Peyer's patch (tissue), 4 donors: ENCODE measurements at regions not wholly inside any gene's neighbourhood (a gene's known extent, or its start where the extent isn't known, plus 50 kb on each side); places are given as distances from the start of the nearest gene placed in this dataset.

Experiments used
- DNase-seq, 3 donors: peaks; one replicate each; pipeline ENCODE4 v3.0.0-alpha.2; 2017 to 2019
- H3K27ac ChIP-seq, 4 donors: fragments of 200-600 bp; sonication (generic); one replicate each; pipeline ENCODE4 v1.5.1; 2016 to 2019
- H3K27me3 ChIP-seq, 2 donors: fragments of 200-600 bp; sonication (generic); one replicate each; pipeline ENCODE4 v1.5.1; 2019
- H3K36me3 ChIP-seq, 3 donors: fragments of 200-600 bp; sonication (generic); one replicate each; pipeline ENCODE4 v1.5.1; 2016 to 2019
- H3K4me1 ChIP-seq, 4 donors: fragments of 200-600 bp; sonication (generic); one replicate each; pipeline ENCODE4 v1.5.1; 2016 to 2019
- H3K4me3 ChIP-seq, 4 donors: fragments of 200-600 bp; sonication (generic); 1 replicate in 3 of 4; 2 replicates in 1 of 4; pipeline ENCODE4 v1.5.1; 2016 to 2019; ENCODE audit warnings: mild to moderate bottlenecking in 1 of 4
- H3K9me3 ChIP-seq, 4 donors: fragments of 200-600 bp; sonication (generic); one replicate each; pipeline ENCODE4 v1.5.1; 2016 to 2019; ENCODE audit warnings: mild to moderate bottlenecking in 1 of 4
- CTCF ChIP-seq, 6 experiments: fragments of 450-650 bp in 4 of 6; fragments of 200-600 bp in 2 of 6; sonication (generic) in 1 of 6; IDR thresholded peaks; one replicate each; pipeline ENCODE4 v1.5.1; 2017 to 2019; ENCODE audit warnings: antibody characterized with exemption in 6 of 6, mild to moderate bottlenecking in 3 of 6, moderate library complexity in 1 of 6
- POLR2A ChIP-seq, 2 donors: fragments of 450-650 bp; IDR thresholded peaks; one replicate each; pipeline ENCODE4 v1.5.1; 2017; ENCODE audit warnings: antibody characterized with exemption in 2 of 2, mild to moderate bottlenecking in 2 of 2, moderate library complexity in 2 of 2

- no peak for TF ChIP-seq POLR2A (IDR thresholded peaks at IDR 0.05)
- TF ChIP-seq CTCF (IDR thresholded peaks at IDR 0.05) = no peak
- H3K27ac ChIP-seq = no peak overlapping the region
- no peak for DNase-seq
Measured at GRCh38 chr14:38835874-38836273, 267.2 kb downstream of the SEC23A start.

GRCh38 chr14:38828183-38828827 lies 274.7 kb downstream of the SEC23A start:
- no peak for TF ChIP-seq CTCF (IDR thresholded peaks at IDR 0.05)
- no peak for TF ChIP-seq POLR2A (IDR thresholded peaks at IDR 0.05)
- H3K27me3 ChIP-seq = no peaks in the 10 kb centered on the region
- H3K4me1 ChIP-seq = no peaks in the 10 kb centered on the region
- no peak overlapping the region for H3K27ac ChIP-seq
- no peak overlapping the region for H3K4me3 ChIP-seq
- no peaks in the 10 kb centered on the region for H3K9me3 ChIP-seq
- H3K36me3 ChIP-seq = no peaks in the 10 kb centered on the region
- DNase-seq = no peak

More at GRCh38 chr14:38835874-38836273, 267.2 kb downstream of the SEC23A start:
- no peaks in the 10 kb centered on the region for H3K27me3 ChIP-seq
- no peaks in the 10 kb centered on the region for H3K36me3 ChIP-seq
- no peaks in the 10 kb centered on the region for H3K9me3 ChIP-seq
- no peak overlapping the region for H3K4me3 ChIP-seq
- no peaks in the 10 kb centered on the region for H3K4me1 ChIP-seq

GRCh38 chr14:38824706-38825105 lies 278.3 kb downstream of the SEC23A start:
- no peak for DNase-seq
- Histone ChIP-seq H3K27ac (no peak overlapping the region), H3K36me3 (no peaks in the 10 kb centered on the region), H3K27me3 (no peaks in the 10 kb centered on the region), H3K4me3 (no peak overlapping the region), H3K4me1 (no peaks in the 10 kb centered on the region), H3K9me3 (no peaks in the 10 kb centered on the region)
- TF ChIP-seq CTCF (IDR thresholded peaks at IDR 0.05) (no peak), POLR2A (IDR thresholded peaks at IDR 0.05) (no peak)

GRCh38 chr14:38818555-38818954 lies 284.5 kb downstream of the SEC23A start:
- no peak for DNase-seq
- no peaks in the 10 kb centered on the region for H3K4me1 ChIP-seq
- no peaks in the 10 kb centered on the region for H3K27me3 ChIP-seq
- no peak for TF ChIP-seq POLR2A (IDR thresholded peaks at IDR 0.05)
- no peak overlapping the region for H3K27ac ChIP-seq
- no peak overlapping the region for H3K4me3 ChIP-seq
- H3K36me3 ChIP-seq = no peaks in the 10 kb centered on the region
- no peaks in the 10 kb centered on the region for H3K9me3 ChIP-seq

- Histone ChIP-seq H3K9me3 (no peaks in the 10 kb centered on the region), H3K36me3 (no peaks in the 10 kb centered on the region), H3K4me3 (no peak overlapping the region), H3K27ac (peak overlapping the region in 2 of 4 donors; percentile 47 to 67), H3K4me1 (no peaks in the 10 kb centered on the region), H3K27me3 (no peaks in the 10 kb centered on the region)
- peak in 2 of 3 donors; percentile 75 for DNase-seq
- TF ChIP-seq POLR2A (IDR thresholded peaks at IDR 0.05) = no peak
- no peak for TF ChIP-seq CTCF (IDR thresholded peaks at IDR 0.05)
Measured at GRCh38 chr14:38808734-38809455, 294.1 kb downstream of the SEC23A start.

- no peak for DNase-seq
- H3K9me3 ChIP-seq = peaks cover 0 to 4% (median 0%) of the 10 kb centered on the region in 4 donors
Measured at GRCh38 chr14:38799671-38800070, 303.4 kb downstream of the SEC23A start.

More at GRCh38 chr14:38799671-38800070, 303.4 kb downstream of the SEC23A start:
- Histone ChIP-seq H3K27ac (no peak overlapping the region), H3K4me3 (no peak overlapping the region), H3K27me3 (no peaks in the 10 kb centered on the region), H3K4me1 (no peaks in the 10 kb centered on the region), H3K36me3 (no peaks in the 10 kb centered on the region)
- no peak for TF ChIP-seq CTCF (IDR thresholded peaks at IDR 0.05)
- no peak for TF ChIP-seq POLR2A (IDR thresholded peaks at IDR 0.05)
